Testis (tissue), 2 donors: ENCODE measurements at regions not wholly inside any gene's neighbourhood (a gene's known extent, or its start where the extent isn't known, plus 50 kb on each side); places are given as distances from the start of the nearest gene placed in this dataset.
"Not testable (repeated sequence)": the region's sequence is repeated elsewhere in the genome, so short reads cannot be mapped to it uniquely, and the experiment has no call there.

Experiments
- DNase-seq: peaks from one replicate; pipeline ENCODE4 v3.0.0-alpha.2; 2019
- H3K27ac ChIP-seq, 2 donors: fragments of 200-600 bp; sonication (generic); one replicate each; pipeline ENCODE4 v1.5.1; 2019
- H3K27me3 ChIP-seq: fragments of 200-600 bp; sonication (generic); one replicate; pipeline ENCODE4 v1.5.1; 2019
- H3K36me3 ChIP-seq: fragments of 200-600 bp; sonication (generic); one replicate; pipeline ENCODE4 v1.5.1; 2017; ENCODE audit warnings: low read depth; ENCODE audit errors: missing control alignments
- H3K4me1 ChIP-seq: fragments of 200-600 bp; sonication (generic); one replicate; pipeline ENCODE4 v1.5.1; 2019
- H3K4me3 ChIP-seq, 2 donors: fragments of 200-600 bp; sonication (generic); one replicate each; pipeline ENCODE4 v1.5.1; 2017 to 2019
- H3K9me3 ChIP-seq: fragments of 200-600 bp; sonication (generic); one replicate; pipeline ENCODE4 v1.5.1; 2017
- CTCF ChIP-seq, 3 experiments: fragments of 450-650 bp in 2 of 3; fragments of 200-600 bp in 1 of 3; sonication (generic) in 1 of 3; IDR thresholded peaks; one replicate each; pipeline ENCODE4 v1.5.1; 2016 to 2019; ENCODE audit warnings: antibody characterized with exemption in 3 of 3, mild to moderate bottlenecking in 2 of 3, moderate library complexity in 1 of 3
- POLR2A ChIP-seq: fragments of 450-650 bp; IDR thresholded peaks from one replicate; pipeline ENCODE4 v1.6.1; 2017; ENCODE audit warnings: antibody characterized with exemption, mild to moderate bottlenecking, moderate library complexity
- WGBS, 2 donors: methylation state at CpG; one replicate each; pipeline ENCODE4 v1.1.5; 2018; 5-methylcytosine and 5-hydroxymethylcytosine counted together
- intact Hi-C: fragments of 100-400 bp; cut with DNase I; formaldehyde crosslinking; loops from one replicate; pipeline ENCODE4 v1.15.1; 2023; ENCODE audit warnings: low total_unique reads

- intact Hi-C loops: no loop called here
- Histone ChIP-seq H3K36me3 (no peaks in the 10 kb centered on the region), H3K9me3 (no peaks in the 10 kb centered on the region), H3K27ac (no peak overlapping the region), H3K4me1 (no peaks in the 10 kb centered on the region), H3K4me3 (no peak overlapping the region), H3K27me3 (no peaks in the 10 kb centered on the region)
- TF ChIP-seq POLR2A (no peak), CTCF (IDR thresholded peaks at IDR 0.05) (no peak)
- 89 to 90% methylated on average over 6 of the region's 6 CpGs for WGBS, 2 donors
- DNase-seq: no peak
Measured at GRCh38 chr5:155799308-155799707, 527.7 kb upstream of the SGCD start.

GRCh38 chr5:155807884-155808576 lies 518.9 kb upstream of the SGCD start:
- H3K4me3 ChIP-seq: no peak overlapping the region
- WGBS, 2 donors: 56 to 60% methylated on average over 3 of the region's 3 CpGs
- H3K9me3 ChIP-seq: no peaks in the 10 kb centered on the region
- no peaks in the 10 kb centered on the region for H3K27me3 ChIP-seq
- no peaks in the 10 kb centered on the region for H3K4me1 ChIP-seq
- no peak overlapping the region for H3K27ac ChIP-seq
- TF ChIP-seq CTCF (IDR thresholded peaks at IDR 0.05): no peak
- TF ChIP-seq POLR2A: no peak
- no peak for DNase-seq
- intact Hi-C loops: no loop called here
- no peaks in the 10 kb centered on the region for H3K36me3 ChIP-seq

GRCh38 chr5:155815248-155815647 lies 511.7 kb upstream of the SGCD start:
- Histone ChIP-seq H3K36me3 (no peaks in the 10 kb centered on the region), H3K27me3 (no peaks in the 10 kb centered on the region), H3K9me3 (no peaks in the 10 kb centered on the region), H3K4me3 (no peak overlapping the region), H3K4me1 (no peaks in the 10 kb centered on the region), H3K27ac (no peak overlapping the region)
- no peak for DNase-seq
- intact Hi-C loops: no loop called here
- 67 to 76% methylated on average over 1 of the region's 1 CpG for WGBS, 2 donors
- no peak for TF ChIP-seq POLR2A

- H3K27ac ChIP-seq: no peak overlapping the region
- no peak for DNase-seq
- no peaks in the 10 kb centered on the region for H3K36me3 ChIP-seq
- H3K27me3 ChIP-seq: no peaks in the 10 kb centered on the region
- no peaks in the 10 kb centered on the region for H3K9me3 ChIP-seq
- WGBS, 2 donors: 67 to 71% methylated on average over 3 of the region's 3 CpGs
- intact Hi-C loops: no loop called here
- no peaks in the 10 kb centered on the region for H3K4me1 ChIP-seq
- TF ChIP-seq CTCF (IDR thresholded peaks at IDR 0.05): no peak
- no peak overlapping the region for H3K4me3 ChIP-seq
Measured at GRCh38 chr5:155822177-155822576, 504.8 kb upstream of the SGCD start.

GRCh38 chr5:155826611-155827507 lies 500.1 kb upstream of the SGCD start:
- WGBS, 2 donors: 88 to 97% methylated on average over 3 of the region's 3 CpGs
- no peaks in the 10 kb centered on the region for H3K4me1 ChIP-seq
- H3K9me3 ChIP-seq: no peaks in the 10 kb centered on the region
- H3K4me3 ChIP-seq: no peak overlapping the region
- intact Hi-C loops: no loop called here
- no peak overlapping the region for H3K27ac ChIP-seq
- TF ChIP-seq POLR2A: no peak
- no peak for TF ChIP-seq CTCF (IDR thresholded peaks at IDR 0.05)
- no peaks in the 10 kb centered on the region for H3K27me3 ChIP-seq
- no peaks in the 10 kb centered on the region for H3K36me3 ChIP-seq
- DNase-seq: no peak

- H3K27me3 ChIP-seq, H3K9me3 ChIP-seq, H3K36me3 ChIP-seq, DNase-seq, H3K4me3 ChIP-seq, H3K4me1 ChIP-seq, intact Hi-C loops, H3K27ac ChIP-seq: not testable (repeated sequence)
- 85 to 96% methylated on average over 2 of the region's 2 CpGs for WGBS, 2 donors
Measured at GRCh38 chr5:155827508-155827815, 499.5 kb upstream of the SGCD start.
